ENCODE measurements at regions not wholly inside any gene's neighbourhood (a gene's known extent, or its start where the extent isn't known, plus 50 kb on each side); places are given as distances from the start of the nearest gene placed in this dataset.

GRCh38 chr12:28088566-28089272, 101.5 kb upstream of the CCDC91 start:
- ChIA-PET CTCF (ENCODE audit: low intra/inter-chr PET ratio, low total read pairs) (no interaction called here), POLR2A (no interaction called here)
- no peak overlapping the region for H3K4me2 ChIP-seq (ENCODE audit: low read depth, low read length)
- no TSS peak for BruUV-seq (replicated peaks)
- no peaks in the 10 kb centered on the region for H3K27me3 ChIP-seq (ENCODE audit: control insufficient read depth in 1 of 2, insufficient read depth in 2 of 2, low read length in 2 of 2)
- H3K9ac ChIP-seq (ENCODE audit: insufficient read depth, low read depth, low read length) = no peak overlapping the region
- no peaks in the 10 kb centered on the region for H3K79me2 ChIP-seq (ENCODE audit: insufficient read depth, low read length)
- H3K36me3 ChIP-seq (replicated peaks in 1 of 2; ENCODE audit: control insufficient read depth in 1 of 2, insufficient read depth in 2 of 2, low read length in 2 of 2) = no peaks in the 10 kb centered on the region
- H3K4me3 ChIP-seq (replicated peaks in 1 of 3; ENCODE audit: insufficient read depth in 1 of 3, low read depth in 2 of 3, low read length in 3 of 3) = no peak overlapping the region
- DNase-seq (ENCODE audit: low spot score) = no peak
- no peak for ATAC-seq
- H3K27ac ChIP-seq (ENCODE audit: extremely low read length, insufficient read depth, low read length) = no peak overlapping the region
- no peaks in the 10 kb centered on the region for H4K20me1 ChIP-seq (ENCODE audit: insufficient read depth, low read length)
- in situ Hi-C loops (cut with HindIII; ENCODE audit: extremely low pct_ligation_motif_present, low pct_unique_long_range_greater_than_20kb) = no loop called here
- FAIRE-seq = no peak
- intact Hi-C loops (cut with micrococcal nuclease; ENCODE audit: unreplicated experiment) = no loop called here
- H3K9me3 ChIP-seq (ENCODE audit: low read length) = no peaks in the 10 kb centered on the region
- H2AFZ ChIP-seq (ENCODE audit: low read length) = no peak overlapping the region
- 1% methylated on average over 3 of the region's 3 CpGs for WGBS (ENCODE audit: low lambda C conversion rate)
- H3K4me1 ChIP-seq (ENCODE audit: insufficient read depth, low read length) = no peaks in the 10 kb centered on the region
- TF ChIP-seq ZNF124 (CRISPR knock-in tag; IDR thresholded peaks at IDR 0.05) (no peak), CSRNP1 (CRISPR knock-in tag; IDR thresholded peaks at IDR 0.05) (no peak), U2AF2 (IDR thresholded peaks at IDR 0.05; ENCODE audit: low read depth, low read length) (no peak), BRD4 (CRISPR knock-in tag; IDR thresholded peaks at IDR 0.05) (no peak), ZBTB44 (CRISPR knock-in tag; IDR thresholded peaks at IDR 0.05) (no peak), SP5 (CRISPR knock-in tag; IDR thresholded peaks at IDR 0.05; ENCODE audit: borderline replicate concordance, low read depth) (no peak), ZNF790 (CRISPR knock-in tag; IDR thresholded peaks at IDR 0.05; ENCODE audit: borderline replicate concordance) (no peak), PLRG1 (conservative IDR thresholded peaks at IDR 0.05) (no peak), ZBTB40 (IDR thresholded peaks at IDR 0.05) (no peak), ZBTB40 (CRISPR knock-in tag; IDR thresholded peaks at IDR 0.05) (no peak), HES4 (CRISPR knock-in tag; IDR thresholded peaks at IDR 0.05; ENCODE audit: borderline replicate concordance) (no peak), PHF8 (CRISPR knock-in tag; IDR thresholded peaks at IDR 0.05) (no peak)
